HuH-7.5 (cell line): ENCODE measurements at regions not wholly inside any gene's neighbourhood (a gene's known extent, or its start where the extent isn't known, plus 50 kb on each side); places are given as distances from the start of the nearest gene placed in this dataset.
"Not testable (repeated sequence)": the region's sequence is repeated elsewhere in the genome, so short reads cannot be mapped to it uniquely, and the experiment has no call there.

Experiments
- DNase-seq: peaks from one replicate; pipeline ENCODE4 v3.0.0; 2011; ENCODE audit warnings: low spot score

DNA sequence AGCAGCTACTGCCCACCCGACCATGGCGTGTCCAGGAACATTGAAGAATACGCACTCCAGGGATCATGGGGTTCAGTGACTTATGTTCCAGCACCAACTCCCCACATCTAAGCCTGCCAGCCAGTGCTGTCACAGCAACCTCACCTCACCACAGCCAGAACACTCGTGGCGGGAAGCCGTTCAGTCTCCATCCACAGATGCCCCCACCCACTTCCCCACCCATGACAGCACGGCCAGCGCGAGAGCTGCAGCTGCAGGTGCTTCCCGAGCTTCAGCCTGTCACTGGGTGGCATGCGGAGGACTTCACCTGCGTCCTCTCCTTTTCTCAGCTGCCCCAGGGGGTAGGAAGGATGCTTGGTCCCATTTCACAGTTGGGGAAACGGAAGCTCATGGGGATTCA, 50.3 kb downstream of the RBFOX3 start:
- DNase-seq: no peak

GRCh38 chr17:79559111-79559887, 51.6 kb downstream of the RBFOX3 start:
- DNase-seq: no peak

DNA sequence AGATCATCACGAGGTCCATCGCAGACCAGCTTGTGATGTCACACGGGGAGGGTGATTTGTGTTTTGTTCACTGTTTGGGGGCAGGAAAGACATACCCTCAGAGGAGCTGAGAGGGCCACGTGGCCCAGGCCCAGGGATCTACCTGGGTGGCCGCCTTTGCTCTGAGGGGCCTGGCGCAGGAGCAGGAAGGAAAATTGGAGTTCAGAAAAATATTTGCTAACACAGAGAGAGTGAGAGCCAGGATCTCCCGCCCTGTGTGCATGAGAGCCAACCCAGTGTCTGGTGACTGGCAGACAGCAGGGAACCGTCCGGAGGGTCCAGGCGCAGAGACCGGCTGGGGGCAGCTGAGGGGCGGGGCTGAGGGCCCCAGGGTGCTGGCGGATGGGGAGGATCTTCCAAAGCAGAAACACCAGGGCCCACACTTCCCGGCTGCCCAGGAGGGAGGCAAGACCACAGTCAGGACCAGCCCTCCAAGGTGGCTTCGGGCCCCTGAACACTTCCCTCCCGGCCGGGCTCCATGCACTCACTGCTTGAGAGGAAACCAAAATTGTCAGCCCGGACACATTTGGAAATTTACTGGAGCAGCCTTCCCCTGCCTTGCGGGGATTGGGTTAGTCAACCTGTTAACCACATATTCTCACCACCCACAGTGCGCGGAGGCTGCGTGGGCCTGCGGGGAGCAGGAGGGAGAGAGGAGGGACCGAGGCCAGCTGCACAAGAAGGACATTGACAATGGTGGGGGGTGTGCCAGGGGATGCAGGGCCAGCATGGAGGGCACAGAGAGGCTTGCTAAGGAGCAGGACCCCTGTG, 52.6 kb downstream of the RBFOX3 start:
- no peak for DNase-seq

- DNase-seq: no peak
Measured at GRCh38 chr17:79557276-79558090, 53.4 kb downstream of the RBFOX3 start.

GRCh38 chr17:79556271-79556670, 54.6 kb downstream of the RBFOX3 start:
- no peak for DNase-seq

DNA sequence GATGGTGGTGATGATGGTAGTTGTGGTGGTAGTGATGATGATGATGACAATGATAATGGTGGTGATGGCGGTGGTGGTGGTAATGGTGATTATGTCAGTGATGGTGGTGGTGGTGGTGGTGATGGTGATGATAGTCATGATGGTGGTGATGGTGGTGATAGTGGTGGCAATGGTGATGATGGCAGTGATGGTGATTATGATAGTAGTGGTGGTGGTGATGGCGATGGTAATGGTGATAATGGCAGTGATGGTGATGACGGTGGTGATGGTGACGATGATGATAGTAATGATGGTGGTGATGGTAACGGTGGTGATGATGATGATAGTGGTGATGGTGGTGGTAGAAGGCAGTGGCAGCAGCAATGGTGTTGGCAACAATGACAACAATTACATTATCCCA, 55.3 kb downstream of the RBFOX3 start:
- DNase-seq: no peak

DNA sequence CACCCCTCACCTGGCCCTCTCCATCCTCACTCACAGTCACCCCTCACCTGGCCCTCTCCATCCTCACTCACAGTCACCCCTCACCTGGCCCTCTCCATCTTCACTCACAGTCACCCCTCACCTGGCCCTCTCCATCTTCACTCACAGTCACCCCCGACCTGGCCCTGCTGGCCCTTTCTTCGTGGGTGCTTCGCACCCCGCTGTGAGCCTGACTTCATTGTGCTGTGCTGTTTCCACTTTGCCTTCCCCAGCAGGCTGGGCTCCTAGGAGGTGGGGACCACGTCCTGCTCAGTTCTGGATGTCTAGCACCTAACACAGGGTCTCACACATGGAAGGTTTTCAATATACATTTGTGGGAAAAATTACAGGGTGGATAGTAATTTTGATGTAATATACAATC, 56.5 kb downstream of the RBFOX3 start:
- DNase-seq: not testable (repeated sequence)

- DNase-seq: no peak
Measured at GRCh38 chr17:79552824-79553223, 58.0 kb downstream of the RBFOX3 start.

DNA sequence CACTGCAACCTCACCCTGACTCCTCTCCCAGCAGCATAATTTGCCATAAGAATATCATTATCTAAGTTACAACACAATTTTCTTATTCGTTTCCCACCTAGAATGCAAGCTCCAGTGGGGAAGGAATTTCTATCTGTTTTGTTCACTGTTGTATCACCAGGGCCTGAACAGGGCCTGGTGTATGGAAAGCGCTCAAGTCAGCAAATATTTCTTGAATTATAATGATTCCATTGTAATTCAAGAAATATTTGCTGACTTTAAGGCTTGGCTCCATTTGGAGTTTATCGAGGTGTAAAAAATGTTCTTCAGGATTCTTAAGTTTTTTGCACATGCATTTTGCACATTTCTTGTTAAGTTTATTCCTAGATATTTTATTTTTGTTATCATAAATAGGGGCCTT, 58.4 kb downstream of the RBFOX3 start:
- no peak for DNase-seq

DNA sequence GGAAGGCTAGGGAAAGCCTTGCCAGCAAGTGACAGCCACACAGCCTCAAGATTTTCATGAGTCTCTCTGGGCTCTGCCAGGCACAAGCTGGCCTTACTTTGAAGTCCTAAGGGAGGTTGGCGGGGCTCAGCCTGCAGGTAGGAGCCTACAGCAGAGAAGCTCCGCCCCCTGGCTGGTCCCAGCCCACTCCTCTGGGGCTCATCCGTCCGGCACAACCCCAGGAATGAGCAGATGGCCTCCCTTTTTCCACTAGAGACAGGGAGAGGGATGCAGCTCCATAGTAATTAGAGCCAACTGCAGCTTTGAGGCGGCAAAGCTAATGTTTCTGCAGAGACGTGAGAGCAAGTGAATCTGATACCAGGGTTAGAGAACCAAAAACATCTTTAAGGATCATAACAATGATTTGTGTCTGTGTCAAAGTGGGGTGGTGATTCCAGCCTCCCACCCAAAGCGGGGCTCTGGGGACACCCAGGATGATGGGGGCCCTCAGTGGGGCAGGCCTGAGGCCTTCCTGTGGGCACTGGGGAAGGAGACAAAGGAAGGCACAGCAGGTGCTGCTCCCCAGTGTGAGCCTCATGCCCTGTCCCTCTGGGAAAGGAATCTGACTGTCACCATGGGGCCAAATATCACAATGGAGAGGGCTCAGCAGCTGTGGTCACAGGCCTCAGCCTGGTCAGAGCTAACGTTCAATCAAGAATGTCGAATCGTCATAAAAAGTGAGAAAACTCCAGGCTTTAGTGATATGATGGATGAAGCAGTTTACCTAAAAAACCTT, 61.5 kb downstream of the RBFOX3 start:
- no peak for DNase-seq

- no peak for DNase-seq
Measured at GRCh38 chr17:79548116-79548515, 62.7 kb downstream of the RBFOX3 start.

DNA sequence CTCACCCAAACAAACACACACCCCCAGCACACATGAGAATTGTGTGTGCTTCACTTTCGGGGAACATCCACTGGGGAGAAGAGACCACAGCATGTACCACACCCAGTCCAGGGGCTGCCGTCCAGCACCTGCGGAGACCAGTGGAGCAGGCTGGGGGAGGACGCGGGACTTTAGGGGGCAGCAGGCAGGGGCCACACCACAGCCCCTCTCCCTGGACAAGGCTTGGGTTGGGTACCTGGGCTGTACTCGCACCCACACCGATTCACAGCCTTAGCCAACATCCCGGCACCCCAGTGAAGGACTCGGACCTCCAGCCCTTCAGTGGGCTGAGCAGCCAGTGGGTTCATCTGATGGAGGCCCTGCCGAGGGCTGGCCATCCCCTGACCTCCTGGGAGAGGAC, 63.3 kb downstream of the RBFOX3 start:
- DNase-seq: no peak

- DNase-seq: not testable (repeated sequence)
Measured at GRCh38 chr17:79547171-79547570, 63.7 kb downstream of the RBFOX3 start.

DNA sequence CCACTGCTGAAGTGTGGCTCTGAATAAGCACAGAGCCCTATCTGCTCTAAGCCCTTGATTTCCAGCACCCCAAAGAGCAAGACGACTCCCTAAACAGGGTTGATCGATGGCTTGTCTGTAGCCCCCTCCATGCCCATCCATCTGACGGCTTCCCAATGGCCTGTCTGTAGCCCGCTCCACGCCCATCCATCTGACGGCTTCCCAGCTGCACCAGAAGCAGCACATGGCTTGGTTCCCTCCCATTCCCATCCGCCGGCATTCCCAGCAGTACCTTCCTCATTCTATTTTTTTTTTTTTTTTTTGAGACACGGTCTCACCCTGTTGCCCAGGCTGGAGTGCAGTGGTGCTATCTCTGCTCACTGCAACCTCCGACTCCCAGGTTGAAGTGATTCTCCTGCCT, 64.5 kb downstream of the RBFOX3 start:
- no peak for DNase-seq

GRCh38 chr17:79545251-79546005, 65.4 kb downstream of the RBFOX3 start:
- no peak for DNase-seq

DNA sequence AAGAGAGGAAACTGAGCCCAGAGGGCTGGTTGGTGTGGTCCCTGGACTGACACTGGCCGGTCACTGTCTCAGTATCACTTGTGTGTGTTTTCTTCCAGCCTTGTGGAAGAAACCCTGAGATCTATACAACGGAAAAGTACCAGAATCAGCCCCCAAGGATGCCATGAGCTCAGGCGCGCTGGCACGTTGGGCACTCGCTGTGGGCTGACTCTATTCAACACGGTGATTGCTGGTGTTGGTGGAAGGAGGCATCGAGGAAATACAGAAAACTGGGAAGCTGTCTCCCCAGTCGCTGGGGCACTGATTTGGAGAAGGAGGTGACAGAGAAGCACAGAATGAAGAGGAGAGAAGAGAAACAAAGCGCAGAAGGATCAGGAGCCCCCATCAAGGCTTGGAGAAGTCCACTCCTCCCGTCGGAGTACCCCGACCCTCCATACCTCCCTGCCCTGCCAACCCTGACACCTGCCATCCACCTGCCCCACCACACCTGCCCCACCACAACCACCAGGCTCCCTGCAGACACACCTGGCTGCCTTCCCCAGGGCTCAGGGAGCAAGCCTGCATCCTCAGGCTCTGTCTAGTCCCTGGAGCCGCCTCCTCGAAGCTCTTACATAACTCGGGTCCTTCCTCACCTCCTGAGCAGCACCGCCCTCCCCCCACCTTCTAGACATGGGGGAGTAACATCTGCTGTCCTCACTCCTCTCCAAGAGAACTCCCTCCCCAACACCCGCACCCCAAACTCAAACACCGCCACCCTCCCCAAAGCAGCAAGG, 66.5 kb downstream of the RBFOX3 start:
- DNase-seq: no peak

GRCh38 chr17:79543531-79543930, 67.3 kb downstream of the RBFOX3 start:
- no peak for DNase-seq

- no peak for DNase-seq
Measured at GRCh38 chr17:79542718-79543117, 68.1 kb downstream of the RBFOX3 start.

DNA sequence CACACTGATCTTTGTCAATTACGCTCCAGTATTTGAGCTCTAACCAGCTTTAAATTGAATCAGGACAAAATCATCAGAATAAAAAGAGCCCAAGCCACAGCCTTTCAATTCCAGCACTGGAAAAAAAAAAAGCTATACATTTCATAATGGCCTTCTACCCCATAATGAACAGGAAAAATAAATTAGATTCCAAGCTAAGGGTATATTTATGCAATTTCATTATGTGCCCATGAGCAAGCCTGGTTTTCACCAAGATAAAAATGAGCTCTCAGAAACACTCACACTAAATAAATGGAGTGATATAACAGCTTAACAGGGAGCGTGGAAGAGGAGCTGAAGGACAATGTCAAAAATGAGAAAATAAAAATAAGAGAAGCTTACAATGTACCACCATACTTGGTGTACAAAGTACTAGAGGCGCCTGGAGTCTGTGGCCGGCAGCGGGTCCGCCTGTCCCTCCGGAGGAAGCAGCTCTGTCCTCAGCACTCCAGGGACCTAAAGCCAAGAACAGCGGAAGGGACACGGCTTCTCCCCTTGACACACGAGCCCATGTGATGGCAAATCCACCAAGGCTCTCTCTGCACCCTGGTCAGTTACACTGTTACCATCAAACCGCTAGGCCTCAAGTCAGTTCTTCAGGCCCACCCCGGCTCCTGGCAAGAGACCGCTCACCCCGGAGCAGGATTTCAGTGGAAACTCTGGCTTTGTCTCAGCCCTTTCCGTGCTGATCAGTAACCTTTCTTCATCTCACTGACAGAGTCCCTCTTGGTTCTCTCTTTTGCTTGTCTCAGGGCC, 69.6 kb downstream of the RBFOX3 start:
- no peak for DNase-seq
